ENCODE measurements at regions not wholly inside any gene's neighbourhood (a gene's known extent, or its start where the extent isn't known, plus 50 kb on each side); places are given as distances from the start of the nearest gene placed in this dataset.

GRCh38 chr4:130850019-130850524 is 1754.1 kb downstream of the C4orf33 start:
- Histone ChIP-seq H2AFZ (ENCODE audit: insufficient read depth, low read depth, low read length, poor library complexity, severe bottlenecking) (no peak overlapping the region), H3K36me3 (replicated peaks in 1 of 2; ENCODE audit: control extremely low read depth in 1 of 2, control insufficient read depth in 1 of 2, extremely low read depth in 1 of 2, insufficient read depth in 2 of 2, low read length in 1 of 2) (no peaks in the 10 kb centered on the region), H3K9me3 (ENCODE audit: control extremely low read depth in 1 of 3, control insufficient read depth in 2 of 3, insufficient read depth in 1 of 3, low read length in 2 of 3) (peaks cover 0 to 10% (median 0%) of the 10 kb centered on the region in 3 donors), H3K27ac (ENCODE audit: low read length in 2 of 2) (no peak overlapping the region), H3K4me2 (replicated peaks; ENCODE audit: low read depth, low read length, poor library complexity, severe bottlenecking) (no peak overlapping the region), H3K4me1 (ENCODE audit: control insufficient read depth in 2 of 2, insufficient read depth in 2 of 2, low read length in 2 of 2) (no peaks in the 10 kb centered on the region), H4K20me1 (ENCODE audit: control insufficient read depth, insufficient read depth, low read length, poor library complexity, severe bottlenecking) (no peaks in the 10 kb centered on the region), H3K27me3 (replicated peaks in 1 of 4; ENCODE audit: control extremely low read depth in 1 of 4, control insufficient read depth in 3 of 4, insufficient read depth in 4 of 4, low read length in 3 of 4) (no peaks in the 10 kb centered on the region), H3K9ac (ENCODE audit: low read length) (no peak overlapping the region), H3K4me3 (ENCODE audit: control extremely low read depth in 1 of 5, extremely low read depth in 1 of 5, insufficient read depth in 1 of 5, low read depth in 2 of 5, low read length in 4 of 5) (no peak overlapping the region), H3K79me2 (ENCODE audit: control insufficient read depth, insufficient read depth, low read length) (no peaks in the 10 kb centered on the region)
- peaks cover 2% of the 10 kb centered on the region for H3K9me3 Mint-ChIP-seq (ENCODE audit: insufficient read depth)
- CTCF ChIA-PET, result no interaction called here
- H3K27ac Mint-ChIP-seq, result no peak overlapping the region
- 92% methylated on average over 4 of the region's 5 CpGs for WGBS (ENCODE audit: insufficient coverage)
- H3K4me1 Mint-ChIP-seq, result no peaks in the 10 kb centered on the region
- TF ChIP-seq, protein P1, sequence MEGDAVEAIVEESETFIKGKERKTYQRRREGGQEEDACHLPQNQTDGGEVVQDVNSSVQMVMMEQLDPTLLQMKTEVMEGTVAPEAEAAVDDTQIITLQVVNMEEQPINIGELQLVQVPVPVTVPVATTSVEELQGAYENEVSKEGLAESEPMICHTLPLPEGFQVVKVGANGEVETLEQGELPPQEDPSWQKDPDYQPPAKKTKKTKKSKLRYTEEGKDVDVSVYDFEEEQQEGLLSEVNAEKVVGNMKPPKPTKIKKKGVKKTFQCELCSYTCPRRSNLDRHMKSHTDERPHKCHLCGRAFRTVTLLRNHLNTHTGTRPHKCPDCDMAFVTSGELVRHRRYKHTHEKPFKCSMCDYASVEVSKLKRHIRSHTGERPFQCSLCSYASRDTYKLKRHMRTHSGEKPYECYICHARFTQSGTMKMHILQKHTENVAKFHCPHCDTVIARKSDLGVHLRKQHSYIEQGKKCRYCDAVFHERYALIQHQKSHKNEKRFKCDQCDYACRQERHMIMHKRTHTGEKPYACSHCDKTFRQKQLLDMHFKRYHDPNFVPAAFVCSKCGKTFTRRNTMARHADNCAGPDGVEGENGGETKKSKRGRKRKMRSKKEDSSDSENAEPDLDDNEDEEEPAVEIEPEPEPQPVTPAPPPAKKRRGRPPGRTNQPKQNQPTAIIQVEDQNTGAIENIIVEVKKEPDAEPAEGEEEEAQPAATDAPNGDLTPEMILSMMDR (IDR thresholded peaks at IDR 0.05), result no peak
- no peak for TF ChIP-seq EZH2 (IDR thresholded peaks at IDR 0.05; ENCODE audit: borderline replicate concordance, insufficient read depth, low read depth, low read length, poor library complexity, severe bottlenecking)
- POLR2A ChIA-PET, result no interaction called here
- ATAC-seq (ENCODE audit: low read depth), result no peak
- H3K4me3 Mint-ChIP-seq, result no peak overlapping the region
- H3K27me3 Mint-ChIP-seq, result no peaks in the 10 kb centered on the region
- intact Hi-C loops (cut with micrococcal nuclease), result loop anchor here (5.0 kb wide), 1 partner anchor 363 kb away; no protein-coding TSS in a partner anchor
- no peak for DNase-seq

- no peaks in the 10 kb centered on the region for H3K27me3 ChIP-seq (replicated peaks in 1 of 4; ENCODE audit: control extremely low read depth in 1 of 4, control insufficient read depth in 3 of 4, insufficient read depth in 4 of 4, low read length in 3 of 4)
- ATAC-seq (ENCODE audit: low read depth) (no peak), DNase-seq (no peak)
- no peak overlapping the region for H2AFZ ChIP-seq (ENCODE audit: insufficient read depth, low read depth, low read length, poor library complexity, severe bottlenecking)
- peaks cover 0 to 10% (median 0%) of the 10 kb centered on the region in 3 donors for H3K9me3 ChIP-seq (ENCODE audit: control extremely low read depth in 1 of 3, control insufficient read depth in 2 of 3, insufficient read depth in 1 of 3, low read length in 2 of 3)
- no peaks in the 10 kb centered on the region for H3K27me3 Mint-ChIP-seq
- H3K9me3 Mint-ChIP-seq (ENCODE audit: insufficient read depth), result peaks cover 7% of the 10 kb centered on the region
- no peak overlapping the region for H3K27ac Mint-ChIP-seq
- no peak overlapping the region for H3K4me3 Mint-ChIP-seq
- POLR2A ChIA-PET, result no interaction called here
- intact Hi-C loops (cut with micrococcal nuclease), result loop anchor here (5.0 kb wide), 1 partner anchor 364 kb away; no protein-coding TSS in a partner anchor
- H4K20me1 ChIP-seq (ENCODE audit: control insufficient read depth, insufficient read depth, low read length, poor library complexity, severe bottlenecking), result no peaks in the 10 kb centered on the region
- TF ChIP-seq, protein P1 (IDR thresholded peaks at IDR 0.05), result no peak
- no peak for TF ChIP-seq EZH2 (IDR thresholded peaks at IDR 0.05; ENCODE audit: borderline replicate concordance, insufficient read depth, low read depth, low read length, poor library complexity, severe bottlenecking)
- no peak overlapping the region for H3K27ac ChIP-seq (ENCODE audit: low read length in 2 of 2)
- no peaks in the 10 kb centered on the region for H3K4me1 Mint-ChIP-seq
- no CpG with 5 or more reads among the region's 2 CpGs for WGBS (ENCODE audit: insufficient coverage)
- H3K36me3 ChIP-seq (replicated peaks in 1 of 2; ENCODE audit: control extremely low read depth in 1 of 2, control insufficient read depth in 1 of 2, extremely low read depth in 1 of 2, insufficient read depth in 2 of 2, low read length in 1 of 2), result no peaks in the 10 kb centered on the region
- H3K4me3 ChIP-seq (ENCODE audit: control extremely low read depth in 1 of 5, extremely low read depth in 1 of 5, insufficient read depth in 1 of 5, low read depth in 2 of 5, low read length in 4 of 5), result no peak overlapping the region
- no peak overlapping the region for H3K4me2 ChIP-seq (replicated peaks; ENCODE audit: low read depth, low read length, poor library complexity, severe bottlenecking)
- CTCF ChIA-PET, result no interaction called here
- no peaks in the 10 kb centered on the region for H3K4me1 ChIP-seq (ENCODE audit: control insufficient read depth in 2 of 2, insufficient read depth in 2 of 2, low read length in 2 of 2)
- no peak overlapping the region for H3K9ac ChIP-seq (ENCODE audit: low read length)
- no peaks in the 10 kb centered on the region for H3K79me2 ChIP-seq (ENCODE audit: control insufficient read depth, insufficient read depth, low read length)
These were observed 1755.2 kb downstream of the C4orf33 start for GRCh38 chr4:130851107-130851506.

Data from B cell (primary cell).